GM19395 (cell line): ENCODE measurements at regions not wholly inside any gene's neighbourhood (a gene's known extent, or its start where the extent isn't known, plus 50 kb on each side); places are given as distances from the start of the nearest gene placed in this dataset.

Experiments
- ATAC-seq: cut with Tn5 transposase; IDR thresholded peaks from one replicate; pipeline ENCODE4 v1.9.1; 2021; ENCODE audit warnings: mild to moderate bottlenecking, moderate library complexity; ENCODE audit not compliant: unreplicated experiment

DNA sequence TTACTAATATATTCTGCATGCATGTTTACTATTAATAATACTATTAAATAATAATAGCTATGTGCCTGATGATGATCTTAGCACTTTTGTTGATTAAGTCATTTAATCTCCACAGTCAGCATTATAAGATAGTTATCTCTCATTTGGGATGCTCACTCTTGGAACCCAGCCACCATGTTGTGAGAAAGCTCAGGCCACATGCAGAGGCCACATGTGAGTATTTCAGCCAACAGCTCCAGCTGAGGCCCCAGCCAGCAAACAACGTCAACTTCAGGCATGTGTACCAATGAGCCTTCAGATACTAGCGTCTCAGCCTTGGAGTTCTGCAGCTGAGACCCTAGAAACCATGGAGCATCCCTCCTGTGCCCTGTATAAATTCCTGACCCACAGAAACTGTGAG, 798.1 kb upstream of the LRRC4C start:
- ATAC-seq: no peak

DNA sequence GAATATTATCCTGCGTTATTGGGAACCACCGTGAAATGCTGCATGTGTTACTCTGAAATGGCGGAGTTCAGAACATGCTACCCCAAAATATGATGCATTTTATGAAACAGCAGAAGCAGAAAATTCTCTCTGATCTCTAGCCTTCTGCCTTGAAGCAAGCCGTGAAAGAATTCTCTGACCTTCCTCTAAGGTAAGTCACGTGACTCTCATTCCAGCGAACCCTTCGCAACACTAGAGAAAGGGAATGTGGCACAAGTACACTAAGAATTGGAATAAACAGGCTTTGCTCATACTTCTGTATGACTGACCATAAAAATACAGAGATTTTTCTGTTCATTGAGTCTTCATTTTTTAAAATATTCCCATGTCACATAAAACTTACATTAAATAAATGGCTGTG, 805.6 kb upstream of the LRRC4C start:
- no peak for ATAC-seq

DNA sequence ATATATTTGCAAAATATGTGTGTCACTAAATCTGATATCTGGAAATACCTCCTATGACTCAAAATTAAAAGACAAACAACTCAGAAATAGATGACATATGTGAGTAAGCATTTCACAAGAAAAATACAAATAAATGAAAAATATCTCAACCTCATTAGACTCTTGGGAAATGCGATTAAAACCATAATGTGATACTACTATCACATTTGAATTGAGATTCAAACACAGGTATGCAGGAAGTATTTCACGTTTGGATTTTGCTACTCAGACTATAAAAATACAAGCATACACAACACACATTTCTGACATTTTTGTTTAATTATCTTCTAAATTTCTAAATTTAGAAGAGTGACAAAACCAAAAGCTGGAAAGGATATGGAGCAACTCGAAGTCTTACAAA, 811.9 kb upstream of the LRRC4C start:
- ATAC-seq: no peak

- no peak for ATAC-seq
These were observed 814.5 kb upstream of the LRRC4C start for GRCh38 chr11:42273977-42274376.

- no peak for ATAC-seq
These were observed 837.5 kb upstream of the LRRC4C start for GRCh38 chr11:42296910-42297309.

- no peak for ATAC-seq
These were observed 840.3 kb upstream of the LRRC4C start for GRCh38 chr11:42299780-42300179.

DNA sequence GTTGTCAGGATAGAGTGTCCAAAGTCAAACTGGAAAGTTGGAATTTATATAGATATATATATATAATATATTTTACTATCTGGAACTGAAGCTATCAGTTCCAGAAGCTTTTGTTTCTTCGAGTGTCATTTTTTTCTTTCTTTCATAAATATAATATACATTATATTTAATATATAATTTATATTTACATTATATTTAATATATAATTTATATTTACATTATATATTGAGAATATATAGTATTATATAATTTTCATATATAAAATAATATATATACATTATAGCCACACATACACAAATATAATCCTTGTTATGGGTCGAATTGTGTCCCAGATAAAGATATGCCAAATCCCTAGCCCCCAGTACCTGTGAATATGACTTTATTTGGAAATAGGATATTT, 842.3 kb upstream of the LRRC4C start:
- ATAC-seq: no peak

- ATAC-seq: no peak
These were observed 852.1 kb upstream of the LRRC4C start for GRCh38 chr11:42311514-42311913.

DNA sequence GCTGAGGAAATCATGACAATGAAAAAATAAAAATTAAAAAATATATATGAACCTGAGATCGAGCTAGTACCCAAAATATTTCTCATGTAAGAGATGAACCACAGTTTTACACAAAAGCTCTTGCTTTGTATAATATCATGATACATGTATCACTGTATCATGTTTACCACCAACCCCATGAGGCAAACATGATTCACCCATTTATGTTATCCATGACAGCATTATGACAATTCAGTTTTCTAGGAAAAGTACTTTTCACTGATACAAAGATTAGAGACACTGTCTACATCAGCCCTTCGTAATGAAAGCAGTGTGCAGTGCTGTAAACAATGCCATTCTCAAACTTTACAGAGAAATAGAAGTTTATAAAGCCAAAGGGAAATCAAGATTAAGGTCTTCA, 852.5 kb upstream of the LRRC4C start:
- ATAC-seq: no peak

- no peak for ATAC-seq
These were observed 855.8 kb upstream of the LRRC4C start for GRCh38 chr11:42315267-42315666.

DNA sequence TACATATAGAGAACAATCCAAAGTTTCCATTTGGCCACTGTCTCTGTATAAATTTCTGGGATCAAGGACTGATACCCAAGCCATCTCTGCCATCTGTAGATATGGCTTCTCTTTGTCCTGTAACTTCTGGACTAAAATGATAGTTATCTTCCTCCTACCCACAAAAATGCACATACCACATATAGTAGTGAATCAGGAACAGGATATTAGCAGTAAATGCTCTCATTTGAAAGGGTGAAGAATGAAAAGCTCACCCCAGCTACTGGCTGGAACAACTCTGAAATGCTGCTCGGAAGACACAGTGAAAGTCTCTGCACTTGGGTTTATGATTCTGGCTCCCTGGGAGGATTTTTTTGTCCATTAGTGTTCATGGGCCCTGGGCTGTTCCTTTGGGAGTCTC, 856.4 kb upstream of the LRRC4C start:
- no peak for ATAC-seq

DNA sequence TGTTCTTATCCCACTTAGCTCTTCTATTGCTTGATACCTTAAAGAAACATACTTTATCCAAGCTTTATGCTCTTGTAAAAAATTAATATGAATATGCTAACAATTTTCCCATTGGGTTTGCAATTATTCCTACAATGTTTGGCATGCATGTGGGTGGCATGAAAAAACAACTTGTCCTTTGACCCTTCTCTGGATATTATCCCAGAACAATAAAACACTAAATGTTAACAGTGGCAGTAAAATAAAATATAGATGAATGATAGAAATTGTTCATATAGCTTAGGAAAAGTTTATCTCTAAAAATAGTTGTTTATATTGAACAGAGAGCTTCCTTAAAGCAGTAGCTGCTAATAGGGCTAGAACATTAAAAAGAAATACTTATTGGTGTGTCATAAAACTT, 860.5 kb upstream of the LRRC4C start:
- ATAC-seq: no peak

DNA sequence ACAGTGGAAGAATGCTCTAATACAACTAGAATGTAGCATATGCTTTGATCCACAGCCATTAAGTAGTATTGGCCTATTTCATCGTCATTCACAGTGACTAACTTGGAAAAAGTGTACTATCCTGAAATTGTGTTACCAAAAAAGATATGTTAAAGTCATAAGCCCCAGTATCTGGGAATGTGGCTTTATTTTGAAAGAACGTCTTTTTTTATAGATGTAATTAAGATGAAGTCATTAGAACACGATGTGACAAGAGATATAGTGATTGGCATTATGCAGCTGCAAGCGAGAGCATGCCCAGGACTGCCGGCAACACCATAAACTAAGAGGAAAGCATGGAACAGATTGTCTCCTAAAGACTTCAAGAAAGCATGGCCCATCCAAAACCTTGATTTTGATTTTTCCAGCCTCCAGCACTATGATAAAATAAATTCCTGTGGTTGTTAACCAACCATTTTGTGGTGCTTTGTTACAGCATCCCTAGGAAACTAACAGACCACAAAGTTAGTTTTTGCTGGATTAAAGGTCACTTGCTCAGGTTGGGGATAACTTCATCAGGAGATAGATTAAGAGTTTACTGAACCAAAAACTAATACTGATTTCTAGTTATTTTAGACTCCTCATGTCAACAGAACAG, 870.6 kb upstream of the LRRC4C start:
- no peak for ATAC-seq

DNA sequence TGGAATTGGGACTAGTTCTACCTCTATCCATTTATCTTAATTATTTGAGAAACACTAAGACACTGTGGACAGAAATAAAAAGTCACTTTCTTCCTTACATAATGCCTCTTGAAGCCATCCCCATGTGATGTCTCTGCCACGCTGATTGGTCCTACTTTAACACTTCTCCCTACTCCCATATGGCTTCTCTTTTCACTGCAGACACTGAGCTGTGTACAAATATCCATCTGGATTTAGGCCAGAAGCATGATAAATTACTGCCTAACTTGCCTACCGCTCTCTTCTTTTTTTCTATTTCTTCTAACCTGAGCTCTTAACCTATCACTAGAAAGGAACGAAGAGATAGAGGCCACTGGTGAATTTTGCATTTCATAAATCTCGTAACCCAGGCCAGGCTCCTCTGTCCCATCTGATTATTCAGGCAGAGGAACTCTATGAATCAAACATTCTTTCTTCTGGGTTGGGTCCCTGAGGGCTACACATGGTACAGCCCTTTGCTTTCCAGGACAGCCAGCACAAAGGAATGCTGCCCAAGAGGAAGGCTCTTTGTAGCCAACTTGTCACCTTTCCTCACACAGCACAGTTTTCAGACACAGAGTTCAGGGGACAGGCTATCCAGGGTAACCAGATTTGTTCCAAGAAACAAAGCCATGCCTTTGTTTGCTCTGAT, 878.5 kb upstream of the LRRC4C start:
- ATAC-seq: no peak

GRCh38 chr11:42344204-42344792, 884.8 kb upstream of the LRRC4C start:
- no peak for ATAC-seq

DNA sequence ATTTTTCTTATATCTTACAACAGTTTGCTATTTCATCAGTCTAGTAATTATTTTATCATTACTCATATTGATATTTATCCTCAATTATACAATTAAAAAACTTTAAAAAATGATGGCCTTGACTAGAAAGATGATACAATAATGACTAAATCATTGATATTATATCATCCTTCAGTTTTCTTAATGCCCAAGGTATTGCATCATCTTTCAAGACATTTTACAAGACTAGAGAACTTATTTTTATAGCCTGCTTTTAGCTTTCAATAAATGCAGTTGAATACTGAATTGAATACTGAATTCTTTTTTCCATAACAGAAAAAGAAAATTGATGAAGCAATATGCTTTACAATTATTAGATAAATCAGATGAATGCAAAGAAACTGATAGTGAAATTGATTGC, 886.5 kb upstream of the LRRC4C start:
- no peak for ATAC-seq

GRCh38 chr11:42363701-42364100, 904.2 kb upstream of the LRRC4C start:
- no peak for ATAC-seq

GRCh38 chr11:42390116-42390515, 921.7 kb upstream of the API5 start:
- no peak for ATAC-seq

GRCh38 chr11:42397483-42397882, 914.3 kb upstream of the API5 start:
- no peak for ATAC-seq

GRCh38 chr11:42407341-42407740, 904.5 kb upstream of the API5 start:
- ATAC-seq: no peak

GRCh38 chr11:42410251-42410955, 901.4 kb upstream of the API5 start:
- no peak for ATAC-seq

- ATAC-seq: no peak
These were observed 899.2 kb upstream of the API5 start for GRCh38 chr11:42412590-42412989.
